Ishikawa (cell line): ENCODE measurements at regions not wholly inside any gene's neighbourhood (a gene's known extent, or its start where the extent isn't known, plus 50 kb on each side); places are given as distances from the start of the nearest gene placed in this dataset.

Experiments
- CEBPB ChIP-seq: IDR thresholded peaks from 2 replicates; pipeline ENCODE4 v1.6.1; 2012
- CREB1 ChIP-seq: IDR thresholded peaks from 2 replicates; pipeline ENCODE4 v1.6.1; 2012; ENCODE audit warnings: low read depth
- EGR1 ChIP-seq: IDR thresholded peaks from 2 replicates; pipeline ENCODE4 v1.6.1; 2012
- EP300 ChIP-seq: IDR thresholded peaks from 2 replicates; pipeline ENCODE4 v1.6.1; 2012; ENCODE audit warnings: borderline replicate concordance
- FOXM1 ChIP-seq: IDR thresholded peaks from 2 replicates; pipeline ENCODE4 v1.6.1; 2012; ENCODE audit warnings: low read depth, borderline replicate concordance
- MAX ChIP-seq: IDR thresholded peaks from 2 replicates; pipeline ENCODE4 v1.6.1; 2012
- NFIC ChIP-seq: IDR thresholded peaks from 2 replicates; pipeline ENCODE4 v1.6.1; 2012
- RAD21 ChIP-seq: IDR thresholded peaks from 2 replicates; pipeline ENCODE4 v1.6.1; 2012; ENCODE audit warnings: low read depth
- REST ChIP-seq: IDR thresholded peaks from 2 replicates; pipeline ENCODE4 v1.6.1; 2012; ENCODE audit warnings: low read depth, mild to moderate bottlenecking
- TAF1 ChIP-seq: IDR thresholded peaks from 2 replicates; pipeline ENCODE4 v1.6.1; 2012; ENCODE audit warnings: low read depth, mild to moderate bottlenecking
- TCF12 ChIP-seq: IDR thresholded peaks from 2 replicates; pipeline ENCODE4 v1.6.1; 2012; ENCODE audit warnings: low read depth
- TEAD4 ChIP-seq: IDR thresholded peaks from 2 replicates; pipeline ENCODE4 v1.6.1; 2012
- USF1 ChIP-seq: IDR thresholded peaks from 2 replicates; pipeline ENCODE4 v1.6.1; 2012
- YY1 ChIP-seq: IDR thresholded peaks from 2 replicates; pipeline ENCODE4 v1.6.1; 2012; ENCODE audit warnings: low read depth
- ZBTB7A ChIP-seq: IDR thresholded peaks from 2 replicates; pipeline ENCODE4 v1.6.1; 2012; ENCODE audit warnings: low read depth

GRCh38 chr6:139590206-139590605 is 215.8 kb upstream of the CITED2 start:
- TF ChIP-seq CEBPB (no peak), NFIC (no peak), MAX (no peak), YY1 (no peak), TCF12 (no peak), ZBTB7A (no peak), CREB1 (no peak), RAD21 (no peak), FOXM1 (no peak), USF1 (no peak), EP300 (no peak), REST (no peak), TAF1 (no peak), TEAD4 (no peak), EGR1 (no peak)

- TF ChIP-seq TEAD4 (no peak), EGR1 (no peak), YY1 (no peak), USF1 (no peak), TCF12 (no peak), RAD21 (no peak), CREB1 (no peak), NFIC (no peak), REST (no peak), FOXM1 (no peak), MAX (no peak), TAF1 (no peak), EP300 (no peak), ZBTB7A (no peak), CEBPB (no peak)
Measured at GRCh38 chr6:139588734-139589593, 214.5 kb upstream of the CITED2 start.

- TF ChIP-seq YY1: no peak
- TF ChIP-seq REST: no peak
- TF ChIP-seq FOXM1: no peak
- TF ChIP-seq EP300: peak; percentile 39; the same call in 1 of the 2 replicates
- no peak for TF ChIP-seq TAF1
- TF ChIP-seq USF1: no peak
- no peak for TF ChIP-seq CEBPB
- TF ChIP-seq MAX: no peak
- TF ChIP-seq EGR1: no peak
- TF ChIP-seq NFIC: peak; percentile 75
- peak; percentile 60; the same call in 1 of the 2 replicates for TF ChIP-seq TCF12
- TF ChIP-seq CREB1: no peak
- 0 out of 2 replicates have a peak, but pooled peaks have one; percentile 3 for TF ChIP-seq RAD21
- TF ChIP-seq TEAD4: 0 out of 2 replicates have a peak, but pooled peaks have one; percentile 23
- TF ChIP-seq ZBTB7A: no peak
Measured at GRCh38 chr6:139588076-139588639, 213.7 kb upstream of the CITED2 start.
